ENCODE measurements at regions not wholly inside any gene's neighbourhood (a gene's known extent, or its start where the extent isn't known, plus 50 kb on each side); places are given as distances from the start of the nearest gene placed in this dataset.

DNA sequence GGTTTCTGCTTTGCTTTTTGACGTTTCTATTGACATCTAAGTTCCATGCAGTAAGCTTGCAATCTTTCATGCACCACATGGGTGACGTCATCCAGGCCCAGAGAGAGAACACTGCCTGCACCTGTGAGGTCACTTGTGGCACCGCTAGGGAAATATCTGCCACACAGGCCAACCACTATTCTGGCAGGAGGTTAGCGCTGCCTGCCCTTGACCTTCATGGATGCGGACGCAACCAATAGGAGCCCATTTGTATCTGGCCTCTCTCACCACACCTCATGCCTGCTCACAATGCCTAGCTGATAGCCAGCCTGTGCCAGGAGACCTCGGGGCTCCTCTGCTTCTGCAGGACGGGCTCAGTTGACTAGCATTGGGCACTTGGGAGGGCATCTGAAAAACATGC lies 55.8 kb upstream of the PRR23E start:
- Histone ChIP-seq H3K4me1 (ENCODE audit: control insufficient read depth, insufficient read depth, low read length) (peaks cover 34% of the 10 kb centered on the region), H3K4me3 (ENCODE audit: low read length) (no peak overlapping the region), H3K9ac (ENCODE audit: low read length) (no peak overlapping the region), H3K9me3 (ENCODE audit: control insufficient read depth, low read length) (no peaks in the 10 kb centered on the region), H3K27me3 (ENCODE audit: control insufficient read depth, insufficient read depth, low read length) (peaks cover 65% of the 10 kb centered on the region), H3K36me3 (ENCODE audit: control insufficient read depth, insufficient read depth, low read length) (no peaks in the 10 kb centered on the region)

DNA sequence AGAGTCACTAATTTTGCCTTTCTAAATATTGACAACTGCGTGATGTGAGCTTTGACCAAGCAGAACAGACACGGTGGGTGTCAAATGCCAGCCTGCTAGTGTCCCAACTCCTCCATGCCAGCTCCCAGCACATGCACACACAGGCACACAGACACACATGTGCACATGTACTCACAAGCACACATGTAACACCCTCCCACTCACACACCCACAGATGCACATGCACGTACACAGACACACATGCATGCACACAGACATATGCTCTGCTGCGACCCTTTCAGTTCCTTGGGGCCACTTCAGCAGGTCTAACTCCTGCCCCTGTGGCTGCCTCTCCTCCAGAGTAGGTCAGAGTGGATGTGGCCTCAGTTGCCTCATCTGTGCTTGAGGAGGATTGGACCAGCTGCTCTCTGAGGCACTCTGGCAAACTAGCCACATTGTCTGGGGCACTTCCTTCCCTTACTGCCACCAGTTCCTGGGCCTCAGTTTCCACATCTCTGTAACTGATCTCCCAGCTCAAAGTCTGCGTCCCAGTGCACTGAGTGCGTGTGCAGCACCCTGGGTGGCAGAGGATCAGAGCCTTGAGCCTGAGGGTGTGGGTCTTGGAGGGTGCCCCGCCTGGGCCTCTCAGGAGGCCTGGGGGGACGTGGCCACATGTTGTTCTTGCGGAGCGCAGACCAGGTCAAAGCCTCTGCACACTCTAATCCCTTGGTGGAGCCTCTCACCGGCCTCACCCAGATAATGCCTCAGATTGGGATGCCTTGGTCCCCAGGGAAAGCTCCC lies 55.0 kb upstream of the PRR23E start:
- no peak overlapping the region for H3K4me3 ChIP-seq (ENCODE audit: low read length)
- no peak overlapping the region for H3K9ac ChIP-seq (ENCODE audit: low read length)
- no peaks in the 10 kb centered on the region for H3K36me3 ChIP-seq (ENCODE audit: control insufficient read depth, insufficient read depth, low read length)
- H3K27me3 ChIP-seq (ENCODE audit: control insufficient read depth, insufficient read depth, low read length): peaks cover 63% of the 10 kb centered on the region
- H3K4me1 ChIP-seq (ENCODE audit: control insufficient read depth, insufficient read depth, low read length): peaks cover 41% of the 10 kb centered on the region
- H3K9me3 ChIP-seq (ENCODE audit: control insufficient read depth, low read length): no peaks in the 10 kb centered on the region

DNA sequence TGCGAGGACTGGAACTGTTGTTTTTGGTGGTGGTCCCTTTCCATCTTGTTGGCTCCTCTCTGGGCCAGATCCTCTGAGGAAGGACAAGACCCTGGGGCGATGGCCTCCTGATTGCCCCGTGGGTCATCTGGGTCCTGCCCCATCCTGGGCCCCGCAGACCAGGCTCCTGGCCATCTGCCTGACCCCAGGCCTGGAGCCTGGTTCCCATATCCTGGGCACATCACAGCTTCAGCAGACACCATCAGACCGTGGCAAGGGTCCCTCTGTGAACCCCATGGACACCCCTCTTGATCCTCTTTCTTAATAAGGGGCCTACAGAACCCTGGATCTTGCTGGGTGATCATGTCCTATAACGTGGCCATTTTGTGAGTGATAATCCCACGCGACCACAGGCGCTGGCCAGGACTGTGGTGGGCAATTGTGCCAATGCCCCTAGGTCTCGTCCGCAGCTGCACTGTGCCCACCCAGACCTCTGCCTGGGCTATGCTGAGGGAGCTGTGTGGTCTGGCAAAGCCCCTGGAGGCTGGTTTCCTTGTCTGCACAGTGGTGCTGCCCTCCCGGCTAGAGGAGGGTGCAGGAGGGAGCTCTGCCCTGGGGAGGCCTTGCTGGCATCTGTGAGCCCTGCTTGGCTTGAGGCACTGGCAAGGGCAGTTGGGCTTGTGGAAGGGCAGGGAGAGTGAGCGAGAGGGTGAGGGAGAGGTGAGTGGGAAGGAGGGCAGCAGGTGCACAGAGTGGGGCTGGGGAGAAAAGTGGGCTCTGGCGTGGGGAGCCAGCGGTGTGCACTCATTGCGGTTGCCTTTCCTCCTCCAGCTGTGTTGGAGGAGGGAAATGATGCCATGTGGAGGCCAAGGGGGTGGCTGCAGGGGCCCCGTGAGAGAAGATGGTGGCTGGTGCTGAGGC lies 53.1 kb upstream of the PRR23E start:
- Histone ChIP-seq H3K9ac (ENCODE audit: low read length) (no peak overlapping the region), H3K4me1 (ENCODE audit: control insufficient read depth, insufficient read depth, low read length) (peaks cover 43% of the 10 kb centered on the region), H3K36me3 (ENCODE audit: control insufficient read depth, insufficient read depth, low read length) (no peaks in the 10 kb centered on the region), H3K9me3 (ENCODE audit: control insufficient read depth, low read length) (no peaks in the 10 kb centered on the region), H3K4me3 (ENCODE audit: low read length) (no peak overlapping the region), H3K27me3 (ENCODE audit: control insufficient read depth, insufficient read depth, low read length) (peaks cover 53% of the 10 kb centered on the region)

DNA sequence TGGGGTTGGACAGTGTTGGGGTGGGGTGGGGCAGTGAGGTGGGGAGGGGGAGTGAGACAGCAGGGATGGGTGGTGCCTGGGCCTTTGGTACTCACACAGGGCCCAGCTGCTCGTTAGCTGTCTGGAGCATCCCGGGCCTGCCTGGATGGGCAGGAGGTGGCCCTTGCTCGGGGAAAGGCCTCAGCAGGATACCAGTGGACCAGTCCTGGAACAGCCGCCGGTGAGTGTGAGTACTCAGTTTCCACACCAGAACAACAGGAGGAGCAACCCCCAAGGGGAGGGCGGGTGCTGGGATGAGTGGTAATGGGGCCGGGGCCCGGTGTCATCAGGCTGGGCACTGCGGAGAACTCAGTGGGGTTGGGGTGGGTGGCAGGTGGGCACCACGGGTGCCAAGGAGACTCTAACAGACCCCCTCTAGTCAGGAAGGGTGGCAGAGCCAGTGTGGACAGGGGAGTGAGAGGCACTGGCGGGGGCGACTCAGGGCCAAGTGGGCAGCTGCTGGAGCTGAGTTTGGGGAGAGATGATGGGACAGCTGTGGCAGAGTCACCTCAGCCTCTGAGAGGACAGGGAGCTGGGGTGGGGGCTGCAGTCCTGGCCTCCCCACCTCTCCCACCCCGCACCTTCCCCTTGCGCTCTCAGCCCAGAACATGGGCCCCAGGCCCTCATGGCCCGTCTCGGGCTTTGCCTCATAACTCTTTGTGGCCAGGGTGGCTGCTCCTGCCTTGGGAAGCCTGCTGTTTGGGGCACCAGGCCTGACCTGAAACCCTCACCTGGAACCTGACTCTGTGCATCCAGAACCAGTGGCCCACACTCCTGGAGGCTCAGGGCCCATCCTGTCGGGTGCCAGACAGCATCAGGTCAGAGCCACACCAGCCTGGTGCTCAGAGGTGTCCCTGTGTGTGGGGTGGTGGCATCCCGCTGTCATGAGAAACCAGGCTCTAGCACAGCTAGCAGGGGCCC lies 52.1 kb upstream of the PRR23E start:
- Histone ChIP-seq H3K27me3 (ENCODE audit: control insufficient read depth, insufficient read depth, low read length) (peaks cover 46% of the 10 kb centered on the region), H3K36me3 (ENCODE audit: control insufficient read depth, insufficient read depth, low read length) (no peaks in the 10 kb centered on the region), H3K4me3 (ENCODE audit: low read length) (no peak overlapping the region), H3K9me3 (ENCODE audit: control insufficient read depth, low read length) (no peaks in the 10 kb centered on the region), H3K4me1 (ENCODE audit: control insufficient read depth, insufficient read depth, low read length) (peaks cover 43% of the 10 kb centered on the region), H3K9ac (ENCODE audit: low read length) (peak overlapping the region; percentile 6)

DNA sequence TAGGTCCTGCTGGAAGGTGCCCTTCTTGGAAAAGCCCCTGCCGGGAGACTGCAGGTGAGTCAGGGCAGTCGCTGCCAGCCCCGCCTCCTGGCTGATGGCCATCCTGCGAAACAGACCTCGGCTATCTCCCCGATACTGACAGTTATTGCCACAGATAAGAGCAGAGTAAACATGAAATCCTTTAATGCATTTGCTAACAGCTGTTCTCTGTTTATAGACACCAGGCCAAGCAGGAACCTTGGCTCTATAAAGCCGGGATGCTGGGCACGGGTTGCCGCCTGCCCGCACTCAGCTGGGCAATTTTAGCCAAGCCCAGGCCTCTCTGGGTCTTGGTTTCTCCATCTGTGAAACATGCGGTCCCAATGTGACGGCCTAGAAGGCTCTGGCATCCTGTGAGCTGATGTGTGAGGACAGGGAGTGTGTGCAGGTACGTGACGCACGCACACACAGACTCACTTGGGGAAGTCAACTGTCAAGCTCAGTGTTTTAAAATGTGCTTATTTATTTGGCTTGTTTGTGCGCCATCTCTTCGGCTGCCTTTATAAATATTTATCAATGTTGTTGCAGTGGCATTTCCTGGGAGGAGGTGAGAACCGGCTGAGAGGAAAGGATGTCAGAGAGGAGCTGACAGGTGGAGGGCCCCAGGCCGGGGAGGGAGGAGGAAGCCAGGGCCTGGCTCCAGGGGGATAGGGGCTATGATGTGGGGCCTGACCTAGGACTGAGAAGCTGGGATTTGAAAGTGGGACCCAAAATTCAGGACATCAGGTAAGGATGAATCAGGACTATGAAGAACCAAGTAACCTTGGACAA lies 50.8 kb upstream of the PRR23E start:
- Histone ChIP-seq H3K36me3 (ENCODE audit: control insufficient read depth, insufficient read depth, low read length) (no peaks in the 10 kb centered on the region), H3K4me1 (ENCODE audit: control insufficient read depth, insufficient read depth, low read length) (peaks cover 43% of the 10 kb centered on the region), H3K9ac (ENCODE audit: low read length) (peak overlapping the region; percentile 6), H3K4me3 (ENCODE audit: low read length) (no peak overlapping the region), H3K27me3 (ENCODE audit: control insufficient read depth, insufficient read depth, low read length) (peaks cover 34% of the 10 kb centered on the region), H3K9me3 (ENCODE audit: control insufficient read depth, low read length) (no peaks in the 10 kb centered on the region)
